ENCODE measurements at regions not wholly inside any gene's neighbourhood (a gene's known extent, or its start where the extent isn't known, plus 50 kb on each side); places are given as distances from the start of the nearest gene placed in this dataset.

GRCh38 chr12:84315926-84316325, 596.7 kb downstream of the SLC6A15 start:
- TF ChIP-seq CTCF (IDR thresholded peaks at IDR 0.05; ENCODE audit: low read depth, low read length) (no peak), EZH2phosphoT487 (IDR thresholded peaks at IDR 0.05; ENCODE audit: low read depth) (no peak)
